DND-41 (cell line): ENCODE measurements at regions not wholly inside any gene's neighbourhood (a gene's known extent, or its start where the extent isn't known, plus 50 kb on each side); places are given as distances from the start of the nearest gene placed in this dataset.

Experiments used
- CTCF ChIP-seq: IDR thresholded peaks from 2 replicates; pipeline ENCODE4 v1.5.1; 2012; ENCODE audit warnings: borderline replicate concordance, low read length, moderate library complexity, mild to moderate bottlenecking; ENCODE audit not compliant: poor library complexity, severe bottlenecking; ENCODE audit errors: extremely low read depth
- EZH2 ChIP-seq: IDR thresholded peaks from 3 replicates; pipeline ENCODE4 v1.6.1; 2012; ENCODE audit warnings: borderline replicate concordance, low read depth, mild to moderate bottlenecking, moderate library complexity, low read length, inconsistent platforms; ENCODE audit not compliant: severe bottlenecking

- TF ChIP-seq CTCF (no peak), EZH2 (no peak)
These were observed 2385.0 kb downstream of the PCDH9 start for GRCh38 chr13:64845110-64845509.
